ENCODE measurements at regions not wholly inside any gene's neighbourhood (a gene's known extent, or its start where the extent isn't known, plus 50 kb on each side); places are given as distances from the start of the nearest gene placed in this dataset.

- no peak for TF ChIP-seq EZH2phosphoT487 (IDR thresholded peaks at IDR 0.05; ENCODE audit: low read depth, severe bottlenecking, unreplicated experiment)
- TF ChIP-seq EZH2 (IDR thresholded peaks at IDR 0.05; ENCODE audit: borderline replicate concordance) = no peak
- TF ChIP-seq CTCF (IDR thresholded peaks at IDR 0.05; ENCODE audit: poor library complexity) = no peak
- Histone ChIP-seq H3K27me3 (no peaks in the 10 kb centered on the region), H3K79me2 (no peaks in the 10 kb centered on the region), H3K9me3 (ENCODE audit: low read depth) (no peaks in the 10 kb centered on the region), H3K36me3 (replicated peaks; ENCODE audit: insufficient read depth, low read depth) (no peaks in the 10 kb centered on the region), H3K4me3 (no peak overlapping the region), H3K4me1 (ENCODE audit: insufficient read depth) (no peaks in the 10 kb centered on the region), H3K4me2 (no peak overlapping the region), H4K20me1 (ENCODE audit: insufficient read depth, poor library complexity, severe bottlenecking) (no peaks in the 10 kb centered on the region), H3K27ac (no peak overlapping the region), H3K9me2 (replicated peaks; ENCODE audit: insufficient read depth) (no peaks in the 10 kb centered on the region), H2AFZ (no peak overlapping the region)
- no peak for DNase-seq (ENCODE audit: low spot score)
These were observed 617.8 kb downstream of the PCDH7 start for GRCh38 chr4:31338000-31338399.

- Histone ChIP-seq H3K4me2 (no peak overlapping the region), H3K79me2 (no peaks in the 10 kb centered on the region), H3K4me1 (ENCODE audit: insufficient read depth) (no peaks in the 10 kb centered on the region), H3K27ac (no peak overlapping the region), H4K20me1 (ENCODE audit: insufficient read depth, poor library complexity, severe bottlenecking) (no peaks in the 10 kb centered on the region), H3K27me3 (no peaks in the 10 kb centered on the region), H3K9me2 (replicated peaks; ENCODE audit: insufficient read depth) (no peaks in the 10 kb centered on the region), H3K36me3 (replicated peaks; ENCODE audit: insufficient read depth, low read depth) (no peaks in the 10 kb centered on the region), H3K4me3 (no peak overlapping the region), H3K9me3 (ENCODE audit: low read depth) (no peaks in the 10 kb centered on the region), H2AFZ (no peak overlapping the region)
- TF ChIP-seq EZH2phosphoT487 (IDR thresholded peaks at IDR 0.05; ENCODE audit: low read depth, severe bottlenecking, unreplicated experiment) = no peak
- no peak for TF ChIP-seq EZH2 (IDR thresholded peaks at IDR 0.05; ENCODE audit: borderline replicate concordance)
- WGBS (ENCODE audit: low lambda C conversion rate, missing lambda C conversion rate) = 70% methylated on average over 4 of the region's 4 CpGs
- DNase-seq (ENCODE audit: low spot score) = no peak
These were observed 621.6 kb downstream of the PCDH7 start for GRCh38 chr4:31341601-31342359.

- Histone ChIP-seq H3K9me2 (replicated peaks; ENCODE audit: insufficient read depth) (no peaks in the 10 kb centered on the region), H3K4me1 (ENCODE audit: insufficient read depth) (no peaks in the 10 kb centered on the region), H3K4me3 (no peak overlapping the region), H3K9me3 (ENCODE audit: low read depth) (no peaks in the 10 kb centered on the region), H2AFZ (no peak overlapping the region), H3K27ac (no peak overlapping the region), H4K20me1 (ENCODE audit: insufficient read depth, poor library complexity, severe bottlenecking) (no peaks in the 10 kb centered on the region), H3K4me2 (no peak overlapping the region), H3K36me3 (replicated peaks; ENCODE audit: insufficient read depth, low read depth) (no peaks in the 10 kb centered on the region), H3K79me2 (no peaks in the 10 kb centered on the region), H3K27me3 (no peaks in the 10 kb centered on the region)
- DNase-seq (ENCODE audit: low spot score) = no peak
- TF ChIP-seq CTCF (IDR thresholded peaks at IDR 0.05; ENCODE audit: poor library complexity) (no peak), EZH2 (IDR thresholded peaks at IDR 0.05; ENCODE audit: borderline replicate concordance) (no peak), EZH2phosphoT487 (IDR thresholded peaks at IDR 0.05; ENCODE audit: low read depth, severe bottlenecking, unreplicated experiment) (no peak)
These were observed 622.9 kb downstream of the PCDH7 start for GRCh38 chr4:31343061-31343460.

- H3K4me1 ChIP-seq (ENCODE audit: insufficient read depth) = no peaks in the 10 kb centered on the region
- H3K4me2 ChIP-seq = no peak overlapping the region
- H3K9me2 ChIP-seq (replicated peaks; ENCODE audit: insufficient read depth) = no peaks in the 10 kb centered on the region
- H3K27ac ChIP-seq = no peak overlapping the region
- no peak overlapping the region for H3K4me3 ChIP-seq
- no peaks in the 10 kb centered on the region for H3K27me3 ChIP-seq
- no peaks in the 10 kb centered on the region for H3K9me3 ChIP-seq (ENCODE audit: low read depth)
- TF ChIP-seq CTCF (IDR thresholded peaks at IDR 0.05; ENCODE audit: poor library complexity) (no peak), EZH2phosphoT487 (IDR thresholded peaks at IDR 0.05; ENCODE audit: low read depth, severe bottlenecking, unreplicated experiment) (no peak), EZH2 (IDR thresholded peaks at IDR 0.05; ENCODE audit: borderline replicate concordance) (no peak)
- H2AFZ ChIP-seq = peak overlapping the region; percentile 33
- H4K20me1 ChIP-seq (ENCODE audit: insufficient read depth, poor library complexity, severe bottlenecking) = no peaks in the 10 kb centered on the region
- no peaks in the 10 kb centered on the region for H3K36me3 ChIP-seq (replicated peaks; ENCODE audit: insufficient read depth, low read depth)
- DNase-seq (ENCODE audit: low spot score) = no peak
- 10% methylated on average over 1 of the region's 1 CpG for WGBS (ENCODE audit: low lambda C conversion rate, missing lambda C conversion rate)
- H3K79me2 ChIP-seq = no peaks in the 10 kb centered on the region
These were observed 629.7 kb downstream of the PCDH7 start for GRCh38 chr4:31349907-31350306.
